Hepatocyte (in vitro differentiated cells): ENCODE measurements at regions not wholly inside any gene's neighbourhood (a gene's known extent, or its start where the extent isn't known, plus 50 kb on each side); places are given as distances from the start of the nearest gene placed in this dataset.

ENCODE experiments used
- DNase-seq: peaks from one replicate; pipeline ENCODE4 v3.0.0-alpha.2; 2016; ENCODE audit warnings: low spot score
- H2AFZ ChIP-seq: fragments of 200-600 bp; sonication (generic); 2 replicates; pipeline ENCODE4 v1.6.0; 2016; ENCODE audit warnings: antibody characterized with exemption, mild to moderate bottlenecking
- H3K27ac ChIP-seq: fragments of 200-600 bp; sonication (generic); 2 replicates; pipeline ENCODE4 v1.5.1; 2016; ENCODE audit warnings: mild to moderate bottlenecking
- H3K27me3 ChIP-seq: fragments of 200-600 bp; sonication (generic); 2 replicates; pipeline ENCODE4 v1.6.1; 2016
- H3K36me3 ChIP-seq: fragments of 200-600 bp; sonication (generic); replicated peaks from 2 replicates; pipeline ENCODE4 v1.5.1; 2016; ENCODE audit warnings: low read depth; ENCODE audit not compliant: insufficient read depth
- H3K4me1 ChIP-seq: fragments of 200-600 bp; sonication (generic); 2 replicates; pipeline ENCODE4 v1.5.1; 2016; ENCODE audit warnings: mild to moderate bottlenecking, moderate library complexity; ENCODE audit not compliant: insufficient read depth
- H3K4me2 ChIP-seq: fragments of 200-600 bp; sonication (generic); 2 replicates; pipeline ENCODE4 v1.6.0; 2016
- H3K4me3 ChIP-seq: fragments of 200-600 bp; sonication (generic); 2 replicates; pipeline ENCODE4 v1.5.1; 2016; ENCODE audit warnings: mild to moderate bottlenecking
- H3K79me2 ChIP-seq: fragments of 200-600 bp; sonication (generic); 2 replicates; pipeline ENCODE4 v1.6.0; 2017; ENCODE audit warnings: mild to moderate bottlenecking
- H3K9me2 ChIP-seq: fragments of 200-600 bp; sonication (generic); replicated peaks from 2 replicates; pipeline ENCODE4 v1.6.0; 2017; ENCODE audit warnings: mild to moderate bottlenecking; ENCODE audit not compliant: insufficient read depth
- H3K9me3 ChIP-seq: fragments of 200-600 bp; sonication (generic); 2 replicates; pipeline ENCODE4 v1.5.1; 2016; ENCODE audit warnings: low read depth, mild to moderate bottlenecking
- H4K20me1 ChIP-seq: fragments of 200-600 bp; sonication (generic); 2 replicates; pipeline ENCODE4 v1.6.0; 2016; ENCODE audit warnings: mild to moderate bottlenecking; ENCODE audit not compliant: insufficient read depth, poor library complexity, severe bottlenecking
- EZH2 ChIP-seq: fragments of 200-600 bp; sonication (generic); IDR thresholded peaks from 2 replicates; pipeline ENCODE4 v1.6.1; 2016; ENCODE audit warnings: antibody characterized with exemption, mild to moderate bottlenecking, borderline replicate concordance
- EZH2phosphoT487 ChIP-seq: fragments of 200-600 bp; sonication (generic); IDR thresholded peaks from one replicate; pipeline ENCODE4 v1.6.1; 2018; ENCODE audit warnings: antibody characterized with exemption, mild to moderate bottlenecking, low read depth, moderate library complexity; ENCODE audit not compliant: unreplicated experiment, severe bottlenecking
- WGBS: methylation state at CpG from one replicate; pipeline ENCODE4 v1.1.6; 2016; ENCODE audit warnings: low lambda C conversion rate; ENCODE audit errors: missing lambda C conversion rate; 5-methylcytosine and 5-hydroxymethylcytosine counted together
- TF ChIP-seq, protein P1 (sequence below): fragments of 200-600 bp; sonication (generic); IDR thresholded peaks from 2 replicates; pipeline ENCODE4 v1.5.1; 2016; ENCODE audit warnings: antibody characterized with exemption, mild to moderate bottlenecking; ENCODE audit not compliant: poor library complexity

DNA sequence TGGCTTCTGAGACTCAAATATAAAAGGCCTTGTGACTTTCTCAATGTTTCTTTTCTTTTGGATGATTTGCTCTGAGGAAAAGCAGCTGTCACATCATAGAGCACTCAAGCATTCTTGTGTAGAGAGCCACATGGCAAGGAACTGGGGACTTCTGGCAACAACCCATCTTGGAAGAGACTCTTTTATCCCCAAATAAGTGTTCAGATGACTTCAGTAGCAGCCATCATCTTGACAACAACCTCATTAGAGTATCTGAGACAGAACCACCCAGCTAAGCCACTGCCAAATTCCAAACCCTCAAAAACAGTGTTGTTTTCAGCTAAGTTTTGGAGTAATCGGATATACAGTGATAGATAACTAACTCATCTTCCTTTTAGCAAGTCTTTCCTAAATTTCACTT is 1431.7 kb upstream of the IGFBP7 start:
- H3K4me2 ChIP-seq: no peak overlapping the region
- no peaks in the 10 kb centered on the region for H3K9me3 ChIP-seq
- no peak overlapping the region for H3K27ac ChIP-seq
- no peaks in the 10 kb centered on the region for H3K79me2 ChIP-seq
- H3K27me3 ChIP-seq: no peaks in the 10 kb centered on the region
- WGBS: 88% methylated on average over 1 of the region's 1 CpG
- no peak overlapping the region for H3K4me3 ChIP-seq
- no peaks in the 10 kb centered on the region for H3K4me1 ChIP-seq
- no peaks in the 10 kb centered on the region for H3K36me3 ChIP-seq
- no peak for DNase-seq
- no peaks in the 10 kb centered on the region for H3K9me2 ChIP-seq
- TF ChIP-seq EZH2 (no peak), EZH2phosphoT487 (no peak)
- TF ChIP-seq, protein P1, sequence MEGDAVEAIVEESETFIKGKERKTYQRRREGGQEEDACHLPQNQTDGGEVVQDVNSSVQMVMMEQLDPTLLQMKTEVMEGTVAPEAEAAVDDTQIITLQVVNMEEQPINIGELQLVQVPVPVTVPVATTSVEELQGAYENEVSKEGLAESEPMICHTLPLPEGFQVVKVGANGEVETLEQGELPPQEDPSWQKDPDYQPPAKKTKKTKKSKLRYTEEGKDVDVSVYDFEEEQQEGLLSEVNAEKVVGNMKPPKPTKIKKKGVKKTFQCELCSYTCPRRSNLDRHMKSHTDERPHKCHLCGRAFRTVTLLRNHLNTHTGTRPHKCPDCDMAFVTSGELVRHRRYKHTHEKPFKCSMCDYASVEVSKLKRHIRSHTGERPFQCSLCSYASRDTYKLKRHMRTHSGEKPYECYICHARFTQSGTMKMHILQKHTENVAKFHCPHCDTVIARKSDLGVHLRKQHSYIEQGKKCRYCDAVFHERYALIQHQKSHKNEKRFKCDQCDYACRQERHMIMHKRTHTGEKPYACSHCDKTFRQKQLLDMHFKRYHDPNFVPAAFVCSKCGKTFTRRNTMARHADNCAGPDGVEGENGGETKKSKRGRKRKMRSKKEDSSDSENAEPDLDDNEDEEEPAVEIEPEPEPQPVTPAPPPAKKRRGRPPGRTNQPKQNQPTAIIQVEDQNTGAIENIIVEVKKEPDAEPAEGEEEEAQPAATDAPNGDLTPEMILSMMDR: no peak
- no peak overlapping the region for H2AFZ ChIP-seq
- H4K20me1 ChIP-seq: no peaks in the 10 kb centered on the region

- TF ChIP-seq EZH2phosphoT487 (no peak), EZH2 (no peak)
- TF ChIP-seq, protein P1: no peak
- no peaks in the 10 kb centered on the region for H3K79me2 ChIP-seq
- 76% methylated on average over 2 of the region's 2 CpGs for WGBS
- H2AFZ ChIP-seq: no peak overlapping the region
- H4K20me1 ChIP-seq: no peaks in the 10 kb centered on the region
- H3K9me2 ChIP-seq: no peaks in the 10 kb centered on the region
- no peaks in the 10 kb centered on the region for H3K36me3 ChIP-seq
- H3K27ac ChIP-seq: no peak overlapping the region
- no peak overlapping the region for H3K4me3 ChIP-seq
- H3K4me2 ChIP-seq: no peak overlapping the region
- H3K9me3 ChIP-seq: no peaks in the 10 kb centered on the region
- H3K27me3 ChIP-seq: no peaks in the 10 kb centered on the region
- no peak for DNase-seq
- no peaks in the 10 kb centered on the region for H3K4me1 ChIP-seq
Measured at GRCh38 chr4:58522765-58523382, 1412.7 kb upstream of the IGFBP7 start.

- H3K27ac ChIP-seq: no peak overlapping the region
- TF ChIP-seq EZH2: no peak
- TF ChIP-seq, protein P1: no peak
- TF ChIP-seq EZH2phosphoT487: no peak
- H3K36me3 ChIP-seq: no peaks in the 10 kb centered on the region
- no peaks in the 10 kb centered on the region for H4K20me1 ChIP-seq
- H3K9me3 ChIP-seq: no peaks in the 10 kb centered on the region
- no peaks in the 10 kb centered on the region for H3K27me3 ChIP-seq
- no peaks in the 10 kb centered on the region for H3K79me2 ChIP-seq
- H3K4me1 ChIP-seq: no peaks in the 10 kb centered on the region
- H3K4me2 ChIP-seq: no peak overlapping the region
- DNase-seq: no peak
- H3K4me3 ChIP-seq: no peak overlapping the region
- H3K9me2 ChIP-seq: no peaks in the 10 kb centered on the region
- no peak overlapping the region for H2AFZ ChIP-seq
- WGBS: 54% methylated on average over 1 of the region's 1 CpG
Measured at GRCh38 chr4:58515226-58515625, 1405.0 kb upstream of the IGFBP7 start.

GRCh38 chr4:58514299-58514698 is 1404.1 kb upstream of the IGFBP7 start:
- Histone ChIP-seq H3K27me3 (no peaks in the 10 kb centered on the region), H3K9me3 (no peaks in the 10 kb centered on the region), H2AFZ (no peak overlapping the region), H3K27ac (no peak overlapping the region), H3K4me2 (no peak overlapping the region), H3K9me2 (no peaks in the 10 kb centered on the region), H3K36me3 (no peaks in the 10 kb centered on the region), H3K4me3 (no peak overlapping the region), H4K20me1 (no peaks in the 10 kb centered on the region), H3K79me2 (no peaks in the 10 kb centered on the region), H3K4me1 (no peaks in the 10 kb centered on the region)
- 68% methylated on average over 1 of the region's 1 CpG for WGBS
- no peak for DNase-seq
- TF ChIP-seq, protein P1: peak; percentile 38
- no peak for TF ChIP-seq EZH2phosphoT487
